Colonic mucosa (tissue), 4 donors: ENCODE measurements at regions not wholly inside any gene's neighbourhood (a gene's known extent, or its start where the extent isn't known, plus 50 kb on each side); places are given as distances from the start of the nearest gene placed in this dataset.
A peak's percentile ranks its signal among the peaks of the same experiment; 100 is the strongest.

Source experiments
- DNase-seq: peaks from one replicate; pipeline ENCODE4 v3.0.0-alpha.2; 2020
- H3K27ac ChIP-seq: fragments of 200-600 bp; one replicate; pipeline ENCODE4 v1.8.0; 2021
- H3K27me3 ChIP-seq: fragments of 200-600 bp; one replicate; pipeline ENCODE4 v1.8.0; 2021
- H3K36me3 ChIP-seq: fragments of 200-600 bp; one replicate; pipeline ENCODE4 v1.8.0; 2021
- H3K4me1 ChIP-seq: fragments of 200-600 bp; one replicate; pipeline ENCODE4 v1.8.0; 2021; ENCODE audit warnings: mild to moderate bottlenecking
- H3K4me3 ChIP-seq: fragments of 200-600 bp; one replicate; pipeline ENCODE4 v1.8.0; 2021
- H3K9ac ChIP-seq, 2 donors: one replicate each; pipeline ENCODE4 v1.7.0; 2013; ENCODE audit warnings: control low read depth in 2 of 2, low read depth in 2 of 2, low read length in 2 of 2
- H3K9me3 ChIP-seq: fragments of 200-600 bp; one replicate; pipeline ENCODE4 v1.8.0; 2021
- CTCF ChIP-seq: fragments of 200-600 bp; IDR thresholded peaks from one replicate; pipeline ENCODE4 v1.8.0; 2022; ENCODE audit warnings: antibody characterized with exemption, mild to moderate bottlenecking
- intact Hi-C: fragments of 100-400 bp; cut with DNase I; formaldehyde crosslinking; loops from one replicate; pipeline ENCODE4 v1.14.1; 2022
- donor health status: healthy.
- donor health status: DM: no; HTN: no; CAD: no.
- donor health status: DM: no; HTN: no; CAD: no.

- Histone ChIP-seq H3K9me3 (no peaks in the 10 kb centered on the region), H3K9ac (no peak overlapping the region), H3K4me3 (no peak overlapping the region), H3K4me1 (no peaks in the 10 kb centered on the region), H3K27ac (no peak overlapping the region), H3K27me3 (no peaks in the 10 kb centered on the region), H3K36me3 (no peaks in the 10 kb centered on the region)
- no peak for DNase-seq
- TF ChIP-seq CTCF, result no peak
- intact Hi-C loops, result no loop called here
Measured at GRCh38 chr5:148931453-148932057, 105.1 kb downstream of the ADRB2 start.

- Histone ChIP-seq H3K27me3 (no peaks in the 10 kb centered on the region), H3K9ac (no peak overlapping the region), H3K9me3 (no peaks in the 10 kb centered on the region), H3K4me3 (no peak overlapping the region), H3K36me3 (no peaks in the 10 kb centered on the region), H3K4me1 (no peaks in the 10 kb centered on the region), H3K27ac (no peak overlapping the region)
- DNase-seq, result peak; percentile 38
- intact Hi-C loops, result no loop called here
- TF ChIP-seq CTCF, result no peak
Measured at GRCh38 chr5:148932355-148932935, 106.0 kb downstream of the ADRB2 start.

- no peaks in the 10 kb centered on the region for H3K27me3 ChIP-seq
- no peaks in the 10 kb centered on the region for H3K36me3 ChIP-seq
- no peak overlapping the region for H3K4me3 ChIP-seq
- intact Hi-C loops, result no loop called here
- no peak overlapping the region for H3K27ac ChIP-seq
- no peaks in the 10 kb centered on the region for H3K9me3 ChIP-seq
- TF ChIP-seq CTCF, result no peak
- H3K4me1 ChIP-seq, result no peaks in the 10 kb centered on the region
- H3K9ac ChIP-seq, result no peak overlapping the region
- no peak for DNase-seq
Measured at GRCh38 chr5:148933903-148934432, 107.6 kb downstream of the ADRB2 start.

- no peak for DNase-seq
- no peak overlapping the region for H3K4me3 ChIP-seq
- H3K9ac ChIP-seq, result no peak overlapping the region
- H3K27ac ChIP-seq, result no peak overlapping the region
- H3K36me3 ChIP-seq, result no peaks in the 10 kb centered on the region
- intact Hi-C loops, result no loop called here
- H3K4me1 ChIP-seq, result no peaks in the 10 kb centered on the region
- no peaks in the 10 kb centered on the region for H3K27me3 ChIP-seq
- H3K9me3 ChIP-seq, result no peaks in the 10 kb centered on the region
- TF ChIP-seq CTCF, result no peak
Measured at GRCh38 chr5:148934895-148935400, 108.5 kb downstream of the ADRB2 start.

DNA sequence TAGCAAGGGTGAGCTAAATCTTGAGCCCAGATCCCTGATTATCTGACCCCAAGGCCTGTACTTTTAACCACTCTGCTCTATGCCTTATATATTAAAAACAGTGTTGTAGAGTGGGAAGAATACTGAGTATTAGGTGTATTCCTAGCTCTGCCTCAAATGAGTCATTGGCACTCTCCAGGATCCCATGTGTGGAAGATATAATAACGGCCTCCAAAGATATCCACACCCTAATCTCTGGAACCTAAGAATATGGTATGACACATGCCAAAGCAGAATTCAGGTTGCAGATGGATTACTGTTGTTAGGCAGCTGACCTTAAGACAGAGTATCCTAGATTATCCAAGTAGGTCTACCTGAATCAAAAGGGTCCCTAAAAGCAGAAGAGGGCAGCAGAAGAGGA lies 110.8 kb downstream of the ADRB2 start:
- H3K9ac ChIP-seq, result no peak overlapping the region
- H3K9me3 ChIP-seq, result no peaks in the 10 kb centered on the region
- intact Hi-C loops, result no loop called here
- no peak for TF ChIP-seq CTCF
- H3K36me3 ChIP-seq, result no peaks in the 10 kb centered on the region
- DNase-seq, result no peak
- H3K4me3 ChIP-seq, result no peak overlapping the region
- no peaks in the 10 kb centered on the region for H3K27me3 ChIP-seq
- H3K4me1 ChIP-seq, result no peaks in the 10 kb centered on the region
- no peak overlapping the region for H3K27ac ChIP-seq
